Gastrocnemius medialis (tissue), 4 donors: ENCODE measurements at regions not wholly inside any gene's neighbourhood (a gene's known extent, or its start where the extent isn't known, plus 50 kb on each side); places are given as distances from the start of the nearest gene placed in this dataset.

Experiments used
- CTCF ChIP-seq, 5 experiments: fragments of 450-650 bp in 3 of 5; fragments of 200-600 bp in 2 of 5; sonication (generic) in 2 of 5; IDR thresholded peaks in 4 of 5; conservative IDR thresholded peaks in 1 of 5; 1 replicate in 4 of 5; 2 replicates in 1 of 5; pipeline ENCODE4 v1.5.1; 2016 to 2019; ENCODE audit warnings: antibody characterized with exemption in 5 of 5, mild to moderate bottlenecking in 3 of 5, moderate library complexity in 3 of 5
- POLR2A ChIP-seq, 2 donors: fragments of 450-650 bp; IDR thresholded peaks; one replicate each; pipeline ENCODE4 v1.6.1; 2017; ENCODE audit warnings: antibody characterized with exemption in 2 of 2, mild to moderate bottlenecking in 2 of 2, moderate library complexity in 2 of 2

- TF ChIP-seq POLR2A (IDR thresholded peaks at IDR 0.05), result no peak
- no peak for TF ChIP-seq CTCF (IDR thresholded peaks at IDR 0.05 in 4 of 5, conservative IDR thresholded peaks at IDR 0.05 in 1 of 5)
Observed at GRCh38 chr12:59386236-59386635, 209.6 kb upstream of the SLC16A7 start.
